Activated T-cell treated with anti-CD3 and anti-CD28 coated beads, Interleukin-2, amount 50 U/mL, for 4 hours (primary cell): ENCODE measurements at regions not wholly inside any gene's neighbourhood (a gene's known extent, or its start where the extent isn't known, plus 50 kb on each side); places are given as distances from the start of the nearest gene placed in this dataset.
"Not testable (repeated sequence)": the region's sequence is repeated elsewhere in the genome, so short reads cannot be mapped to it uniquely, and the experiment has no call there.

Source experiments
- ATAC-seq, 2 donors: fragments of 200-7000 bp; cut with Tn5 transposase; one replicate each; pipeline ENCODE4 v1.10.0; 2021
- DNase-seq: peaks from one replicate; pipeline ENCODE4 v3.0.0-alpha.2; 2020
- H3K27me3 Mint-ChIP-seq: one replicate; pipeline ENCODE4 v1.8.0; 2021; ENCODE audit warnings: low read depth, mixed read lengths
- H3K36me3 Mint-ChIP-seq: one replicate; pipeline ENCODE4 v1.8.0; 2022; ENCODE audit warnings: mixed read lengths; ENCODE audit not compliant: insufficient read depth
- H3K4me1 Mint-ChIP-seq: one replicate; pipeline ENCODE4 v1.8.0; 2021; ENCODE audit warnings: low read depth, mixed read lengths
- H3K4me3 Mint-ChIP-seq: one replicate; pipeline ENCODE4 v1.8.0; 2021; ENCODE audit warnings: mild to moderate bottlenecking, moderate library complexity, mixed read lengths
- H3K9me3 Mint-ChIP-seq: one replicate; pipeline ENCODE4 v1.8.0; 2021; ENCODE audit warnings: mixed read lengths

- no peak for ATAC-seq
- Mint-ChIP-seq H3K27me3 (no peaks in the 10 kb centered on the region), H3K4me3 (no peak overlapping the region), H3K9me3 (peaks cover 19% of the 10 kb centered on the region), H3K4me1 (no peaks in the 10 kb centered on the region), H3K36me3 (no peaks in the 10 kb centered on the region)
- DNase-seq: no peak
Measured at GRCh38 chr20:24418731-24419130, 50.7 kb upstream of the SYNDIG1 start.

- Mint-ChIP-seq H3K36me3 (no peaks in the 10 kb centered on the region), H3K9me3 (peaks cover 19% of the 10 kb centered on the region), H3K4me1 (no peaks in the 10 kb centered on the region), H3K27me3 (no peaks in the 10 kb centered on the region), H3K4me3 (no peak overlapping the region)
- DNase-seq (no peak), ATAC-seq (no peak)
Measured at GRCh38 chr20:24417485-24417884, 51.9 kb upstream of the SYNDIG1 start.

- ATAC-seq: not testable (repeated sequence)
Measured at GRCh38 chr20:24415444-24415843, 54.0 kb upstream of the SYNDIG1 start.

GRCh38 chr20:24411834-24412216, 57.6 kb upstream of the SYNDIG1 start:
- Mint-ChIP-seq H3K4me3 (no peak overlapping the region), H3K4me1 (peaks cover 5% of the 10 kb centered on the region), H3K9me3 (peaks cover 17% of the 10 kb centered on the region), H3K36me3 (no peaks in the 10 kb centered on the region), H3K27me3 (no peaks in the 10 kb centered on the region)
- ATAC-seq (no peak), DNase-seq (no peak)

More at GRCh38 chr20:24415444-24415843, 54.0 kb upstream of the SYNDIG1 start:
- peaks cover 19% of the 10 kb centered on the region for H3K9me3 Mint-ChIP-seq
- DNase-seq, H3K4me3 Mint-ChIP-seq, H3K36me3 Mint-ChIP-seq, H3K4me1 Mint-ChIP-seq, H3K27me3 Mint-ChIP-seq: not testable (repeated sequence)

- peaks cover 11% of the 10 kb centered on the region for H3K9me3 Mint-ChIP-seq
- peaks cover 11% of the 10 kb centered on the region for H3K4me1 Mint-ChIP-seq
- H3K4me3 Mint-ChIP-seq: no peak overlapping the region
- DNase-seq (no peak), ATAC-seq (no peak)
- H3K27me3 Mint-ChIP-seq: peaks cover 2% of the 10 kb centered on the region
- no peaks in the 10 kb centered on the region for H3K36me3 Mint-ChIP-seq
Measured at GRCh38 chr20:24411003-24411833, 58.2 kb upstream of the SYNDIG1 start.

GRCh38 chr20:24407151-24407550, 62.3 kb upstream of the SYNDIG1 start:
- ATAC-seq (no peak), DNase-seq (no peak)
- Mint-ChIP-seq H3K4me3 (no peak overlapping the region), H3K36me3 (no peaks in the 10 kb centered on the region), H3K9me3 (no peaks in the 10 kb centered on the region), H3K27me3 (peaks cover 6% of the 10 kb centered on the region), H3K4me1 (peaks cover 17% of the 10 kb centered on the region)

- ATAC-seq: peak; percentile 79 to 85
- H3K4me1 Mint-ChIP-seq: peaks cover 17% of the 10 kb centered on the region
- DNase-seq: no peak
- H3K9me3 Mint-ChIP-seq: no peaks in the 10 kb centered on the region
- H3K27me3 Mint-ChIP-seq: peaks cover 6% of the 10 kb centered on the region
- H3K4me3 Mint-ChIP-seq: no peak overlapping the region
- no peaks in the 10 kb centered on the region for H3K36me3 Mint-ChIP-seq
Measured at GRCh38 chr20:24406750-24407149, 62.7 kb upstream of the SYNDIG1 start.

- Mint-ChIP-seq H3K36me3 (no peaks in the 10 kb centered on the region), H3K4me1 (peaks cover 17% of the 10 kb centered on the region), H3K9me3 (no peaks in the 10 kb centered on the region), H3K4me3 (no peak overlapping the region), H3K27me3 (peaks cover 6% of the 10 kb centered on the region)
- ATAC-seq: peak; percentile 72 to 81
- DNase-seq: no peak
Measured at GRCh38 chr20:24406251-24406650, 63.2 kb upstream of the SYNDIG1 start.

- DNase-seq (no peak), ATAC-seq (peak in 1 of 2 donors; percentile 23)
- Mint-ChIP-seq H3K4me1 (peaks cover 17% of the 10 kb centered on the region), H3K27me3 (peaks cover 6% of the 10 kb centered on the region), H3K9me3 (no peaks in the 10 kb centered on the region), H3K4me3 (no peak overlapping the region), H3K36me3 (no peaks in the 10 kb centered on the region)
Measured at GRCh38 chr20:24405810-24406209, 63.6 kb upstream of the SYNDIG1 start.

- DNase-seq (no peak), ATAC-seq (no peak)
- Mint-ChIP-seq H3K27me3 (peaks cover 6% of the 10 kb centered on the region), H3K36me3 (no peaks in the 10 kb centered on the region), H3K4me3 (no peak overlapping the region), H3K9me3 (peaks cover 5% of the 10 kb centered on the region), H3K4me1 (peaks cover 17% of the 10 kb centered on the region)
Measured at GRCh38 chr20:24403406-24403805, 66.0 kb upstream of the SYNDIG1 start.

GRCh38 chr20:24402188-24402587, 67.2 kb upstream of the SYNDIG1 start:
- Mint-ChIP-seq H3K27me3 (peaks cover 6% of the 10 kb centered on the region), H3K4me3 (no peak overlapping the region), H3K9me3 (peaks cover 8% of the 10 kb centered on the region), H3K4me1 (peaks cover 15% of the 10 kb centered on the region), H3K36me3 (no peaks in the 10 kb centered on the region)
- DNase-seq (no peak), ATAC-seq (no peak)

GRCh38 chr20:24395151-24395550, 74.3 kb upstream of the SYNDIG1 start:
- Mint-ChIP-seq H3K36me3 (no peaks in the 10 kb centered on the region), H3K4me1 (peaks cover 8% of the 10 kb centered on the region), H3K4me3 (no peak overlapping the region), H3K27me3 (no peaks in the 10 kb centered on the region), H3K9me3 (peaks cover 8% of the 10 kb centered on the region)
- DNase-seq (no peak), ATAC-seq (no peak)

- Mint-ChIP-seq H3K9me3 (peaks cover 4% of the 10 kb centered on the region), H3K4me3 (no peak overlapping the region), H3K4me1 (peaks cover 19% of the 10 kb centered on the region), H3K27me3 (no peaks in the 10 kb centered on the region), H3K36me3 (no peaks in the 10 kb centered on the region)
- ATAC-seq (no peak), DNase-seq (no peak)
Measured at GRCh38 chr20:24393903-24394302, 75.5 kb upstream of the SYNDIG1 start.

GRCh38 chr20:24392612-24393011, 76.8 kb upstream of the SYNDIG1 start:
- Mint-ChIP-seq H3K4me3 (no peak overlapping the region), H3K36me3 (no peaks in the 10 kb centered on the region), H3K27me3 (no peaks in the 10 kb centered on the region), H3K9me3 (no peaks in the 10 kb centered on the region), H3K4me1 (peaks cover 23% of the 10 kb centered on the region)
- ATAC-seq (no peak), DNase-seq (no peak)

- peak; percentile 63 to 77 for ATAC-seq
- peak overlapping the region; percentile 33 for H3K4me3 Mint-ChIP-seq
- H3K36me3 Mint-ChIP-seq: no peaks in the 10 kb centered on the region
- DNase-seq: no peak
- H3K27me3 Mint-ChIP-seq: no peaks in the 10 kb centered on the region
- H3K9me3 Mint-ChIP-seq: no peaks in the 10 kb centered on the region
- H3K4me1 Mint-ChIP-seq: peaks cover 23% of the 10 kb centered on the region
Measured at GRCh38 chr20:24389686-24390085, 79.7 kb upstream of the SYNDIG1 start.
